ELF-1 (cell line): ENCODE measurements at regions not wholly inside any gene's neighbourhood (a gene's known extent, or its start where the extent isn't known, plus 50 kb on each side); places are given as distances from the start of the nearest gene placed in this dataset.
A peak's percentile ranks its signal among the peaks of the same experiment; 100 is the strongest.
"Not testable (repeated sequence)": the region's sequence is repeated elsewhere in the genome, so short reads cannot be mapped to it uniquely, and the experiment has no call there.

Source experiments
- DNase-seq: peaks from one replicate; pipeline ENCODE4 v3.0.0-alpha.2; 2016; ENCODE audit warnings: low read depth, low spot score

DNA sequence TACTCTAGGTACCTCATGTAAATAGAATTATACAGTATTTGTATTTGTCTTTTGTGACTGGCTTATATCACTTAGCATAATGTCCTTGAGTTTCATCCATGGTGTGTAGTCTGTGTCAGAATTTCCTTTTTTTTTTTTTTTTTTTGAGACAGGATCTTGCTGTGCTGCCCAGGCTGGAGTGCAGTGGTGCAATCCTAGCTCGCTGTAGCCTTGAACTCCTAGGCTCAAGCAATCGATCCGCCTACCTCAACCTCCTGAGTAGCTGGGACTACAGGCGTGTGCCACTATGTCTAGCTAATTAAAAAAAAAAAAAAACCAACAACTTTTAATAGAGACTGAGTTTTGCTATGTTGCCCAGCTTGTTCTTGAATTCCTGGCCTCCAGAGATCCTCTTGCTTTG lies 89.8 kb upstream of the PODXL start:
- DNase-seq = no peak

DNA sequence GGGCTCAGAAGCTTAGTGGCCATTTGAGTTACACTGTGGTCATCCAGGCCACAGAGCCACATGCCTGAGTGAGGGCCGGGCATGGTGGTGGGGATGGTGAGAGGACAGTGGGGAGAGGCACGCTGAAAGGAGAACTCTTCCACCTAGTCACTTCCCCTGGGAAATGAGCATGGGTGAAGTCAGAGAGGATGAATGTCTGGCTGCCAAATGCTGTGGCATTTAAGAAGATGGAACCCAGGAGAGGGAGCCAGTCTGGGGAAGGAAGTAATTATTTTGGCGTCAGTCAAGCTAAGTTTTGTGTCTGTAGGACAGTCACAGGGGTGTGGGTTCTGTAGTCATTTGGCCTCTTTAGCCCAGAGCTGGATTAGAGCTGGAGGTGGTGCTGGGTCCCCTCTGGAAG lies 86.0 kb upstream of the PODXL start:
- no peak for DNase-seq

DNA sequence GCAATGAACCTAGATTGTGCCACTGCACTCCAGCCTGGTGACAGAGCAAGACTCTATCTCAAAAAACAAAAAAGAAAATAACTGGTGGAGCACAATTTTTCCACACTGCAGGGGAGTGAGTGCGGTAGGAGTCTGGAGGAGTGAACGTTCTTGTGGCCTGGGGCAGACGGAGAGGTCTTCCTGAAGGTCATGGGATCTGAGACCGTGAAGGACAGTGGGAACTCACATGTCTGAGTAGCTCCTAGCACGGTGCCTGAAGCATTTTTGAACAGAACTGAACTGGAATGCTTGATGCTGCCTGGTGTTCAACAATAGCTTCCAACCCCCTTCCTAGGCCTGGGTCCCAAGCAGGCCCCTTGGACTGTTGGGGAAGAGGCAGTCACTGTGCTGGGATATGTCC lies 84.3 kb upstream of the PODXL start:
- peak; percentile 48 for DNase-seq

DNA sequence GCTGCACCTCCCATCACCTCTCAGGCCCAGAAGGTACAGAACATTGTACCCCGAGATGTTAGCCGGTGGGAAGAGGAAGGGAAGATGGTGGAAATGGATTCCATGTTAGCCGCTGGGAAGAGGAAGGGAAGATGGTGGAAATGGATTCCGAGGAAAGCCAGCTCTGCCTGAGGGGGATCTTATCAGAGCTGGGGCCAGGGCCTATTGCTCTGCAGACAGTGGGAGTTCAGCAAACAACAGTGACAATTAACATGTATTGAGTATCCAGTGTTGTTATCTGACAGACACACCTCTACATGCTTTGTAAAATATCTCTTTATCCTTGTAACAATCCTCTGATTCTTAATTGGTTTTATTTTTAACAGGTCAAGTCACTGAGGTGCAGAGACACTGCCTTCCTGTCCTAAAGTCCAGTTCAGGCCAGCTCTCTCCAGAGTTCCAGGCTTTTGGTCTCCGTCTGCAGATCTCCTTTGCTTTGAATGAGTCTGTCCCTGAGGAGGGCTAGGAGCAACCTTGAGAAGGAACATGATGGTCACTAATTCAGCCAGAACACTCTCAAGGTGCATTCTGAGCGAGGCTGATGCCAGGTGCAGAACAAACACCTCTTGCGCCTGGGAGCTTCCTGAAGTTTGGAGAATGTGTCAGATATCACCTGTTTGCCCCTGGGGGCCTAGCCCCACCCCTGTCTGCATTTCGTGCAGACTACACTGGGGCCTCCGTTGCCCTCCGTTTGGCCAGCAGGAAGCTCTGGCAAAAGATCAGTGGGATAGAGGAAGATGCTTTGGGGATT lies 82.4 kb upstream of the PODXL start:
- peak; percentile 82 for DNase-seq

DNA sequence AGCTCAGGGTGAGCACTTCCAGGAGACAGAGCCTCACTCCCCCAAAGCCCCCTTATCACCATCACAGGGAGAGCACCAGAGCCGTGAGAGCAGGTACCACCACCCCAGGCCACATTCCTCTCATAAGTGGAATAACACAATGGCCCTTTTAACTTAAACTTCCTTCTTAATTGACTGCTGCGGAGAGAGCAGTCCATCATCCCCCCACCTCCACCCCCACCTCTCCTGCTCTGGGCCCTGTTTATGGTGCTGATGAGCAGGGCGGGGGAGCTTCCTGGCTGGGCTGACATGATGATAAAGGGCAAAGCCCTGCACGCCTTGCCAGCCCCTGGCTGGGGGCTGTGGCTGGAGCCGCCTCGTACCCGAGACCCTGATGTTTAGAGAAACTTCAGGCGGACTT lies 81.4 kb upstream of the PODXL start:
- DNase-seq = peak; percentile 95

DNA sequence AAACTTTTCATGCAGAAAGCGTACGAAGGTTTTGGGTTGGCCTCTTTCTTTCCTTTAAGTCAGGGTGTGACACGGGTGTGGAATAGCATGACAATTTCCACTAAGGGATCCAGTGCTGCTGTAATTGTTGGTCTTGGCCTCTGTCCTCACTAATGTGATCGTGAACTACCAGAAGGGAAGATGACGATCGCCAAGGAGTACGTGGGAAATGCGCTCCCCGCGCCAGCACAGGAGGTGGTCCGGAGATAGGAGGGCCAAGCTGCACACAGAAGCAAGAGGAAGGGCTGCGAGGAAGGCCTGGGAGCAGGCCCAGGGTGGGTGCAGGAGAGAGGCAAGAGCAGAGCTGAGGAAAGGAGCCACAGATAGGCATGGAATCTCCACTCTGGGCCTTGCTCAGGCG lies 79.7 kb upstream of the PODXL start:
- DNase-seq = no peak

DNA sequence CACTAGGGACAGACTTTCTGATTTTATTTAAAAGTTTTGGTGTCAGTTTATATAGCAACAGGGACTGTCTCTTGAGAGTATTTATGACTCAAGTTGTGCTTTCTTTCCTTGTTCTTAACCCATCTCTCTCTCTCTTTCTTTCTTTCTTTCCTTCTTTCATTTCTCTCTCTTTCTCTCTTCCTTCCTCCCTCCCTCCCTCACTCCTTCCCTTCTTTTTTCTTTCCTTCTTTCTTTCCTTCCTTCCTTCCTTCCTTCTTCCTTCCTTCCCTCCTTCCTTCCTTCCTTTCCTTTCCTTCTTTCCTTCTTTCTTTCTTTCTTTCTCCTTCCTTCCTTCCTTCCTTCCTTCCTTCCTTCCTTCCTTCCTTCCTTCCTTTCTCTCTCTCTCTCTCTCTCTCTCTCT lies 77.8 kb upstream of the PODXL start:
- DNase-seq = not testable (repeated sequence)

DNA sequence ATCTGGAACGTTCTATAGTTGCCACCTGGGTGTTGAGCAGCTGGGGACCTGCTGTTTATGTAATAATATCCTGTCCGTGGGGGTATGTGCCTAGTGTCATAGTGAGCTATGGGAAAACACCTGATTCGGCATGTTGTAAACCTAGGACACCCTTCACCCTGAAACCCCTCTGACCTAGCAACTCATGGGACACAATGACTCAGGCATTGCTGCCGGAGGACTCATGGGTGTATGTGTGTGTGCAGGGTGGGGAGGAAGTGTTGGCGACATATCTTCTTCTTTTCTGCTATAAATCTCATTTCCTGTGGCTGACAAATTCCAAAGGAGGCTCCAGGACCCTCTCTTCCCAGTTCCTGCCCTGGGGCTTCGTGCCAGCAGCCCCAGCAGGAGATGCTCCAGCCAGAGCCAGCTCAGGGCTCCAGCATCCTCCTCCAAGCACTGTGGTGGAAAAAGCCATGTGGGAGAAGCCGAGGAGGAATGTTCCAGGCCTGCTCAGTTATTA lies 77.0 kb upstream of the PODXL start:
- DNase-seq = peak; percentile 46

DNA sequence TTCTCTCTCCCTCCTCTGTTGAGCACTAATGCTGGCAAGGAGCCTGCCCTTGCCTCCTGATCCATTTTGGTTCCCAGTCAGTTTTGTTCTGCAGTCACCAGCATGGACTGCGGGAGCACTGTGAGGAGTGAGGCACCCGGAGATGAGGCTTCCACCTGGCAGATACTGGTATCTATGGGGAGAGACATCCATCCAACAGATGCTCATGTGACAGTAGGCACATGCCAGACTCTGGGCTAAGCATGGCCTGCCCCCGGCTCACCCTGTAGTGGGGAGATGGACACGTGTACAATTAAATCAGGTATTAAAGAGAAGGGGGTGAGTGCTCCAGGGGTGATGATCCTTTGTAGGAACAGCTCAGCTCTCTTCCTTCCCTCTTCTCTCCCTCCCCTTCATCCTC lies 74.0 kb upstream of the PODXL start:
- DNase-seq = no peak

DNA sequence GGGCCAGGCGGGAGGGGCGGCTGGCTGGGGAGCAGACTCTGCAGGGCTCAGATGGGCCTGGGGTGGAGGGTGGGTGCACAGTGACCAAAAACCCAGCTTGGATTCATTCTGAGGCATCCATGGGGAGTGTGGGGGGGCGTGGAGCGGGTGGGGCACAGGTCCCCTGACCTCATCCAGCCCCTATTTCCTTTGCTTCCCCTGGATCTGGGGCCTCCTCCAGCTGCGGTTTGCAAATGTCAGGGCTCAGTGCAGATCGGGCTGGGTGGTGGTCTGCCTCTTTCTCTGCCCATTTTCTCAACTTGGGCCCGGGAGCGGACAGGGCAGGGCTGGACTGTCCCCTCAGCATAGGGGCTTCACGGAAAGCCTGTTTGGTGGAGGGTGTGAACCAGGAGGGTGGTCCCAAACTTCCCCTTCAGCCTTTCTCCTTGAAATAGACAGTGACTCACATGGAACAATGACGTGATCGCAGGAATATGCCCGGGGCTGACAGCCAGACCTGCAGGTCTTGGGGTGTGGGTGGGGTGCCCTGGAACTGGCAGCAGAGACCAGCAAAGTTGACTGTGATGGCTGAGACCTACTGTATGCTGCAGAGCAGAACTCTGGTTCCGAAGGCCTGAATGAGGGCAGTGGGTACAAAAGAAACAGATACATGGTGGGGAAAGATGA lies 72.9 kb upstream of the PODXL start:
- no peak for DNase-seq

DNA sequence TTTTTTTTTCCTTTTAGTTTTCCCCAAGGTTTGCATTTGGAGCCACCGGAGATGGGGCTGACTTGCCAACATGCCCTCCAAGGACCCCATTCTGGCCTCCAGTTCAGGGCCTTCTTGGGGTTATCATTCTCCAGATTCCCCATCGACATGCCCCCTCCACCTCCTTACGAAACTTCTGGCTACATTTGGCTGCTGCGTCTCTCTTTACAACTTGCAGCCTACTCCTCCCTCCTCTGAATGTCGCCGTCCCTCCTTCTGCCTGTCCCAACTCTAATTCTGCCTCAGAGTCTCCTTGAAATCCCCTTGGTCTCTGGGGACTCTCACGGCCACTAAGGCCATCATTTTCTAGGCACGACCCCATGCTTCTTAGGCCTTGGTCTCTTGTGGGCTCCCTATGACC lies 72.2 kb upstream of the PODXL start:
- no peak for DNase-seq

DNA sequence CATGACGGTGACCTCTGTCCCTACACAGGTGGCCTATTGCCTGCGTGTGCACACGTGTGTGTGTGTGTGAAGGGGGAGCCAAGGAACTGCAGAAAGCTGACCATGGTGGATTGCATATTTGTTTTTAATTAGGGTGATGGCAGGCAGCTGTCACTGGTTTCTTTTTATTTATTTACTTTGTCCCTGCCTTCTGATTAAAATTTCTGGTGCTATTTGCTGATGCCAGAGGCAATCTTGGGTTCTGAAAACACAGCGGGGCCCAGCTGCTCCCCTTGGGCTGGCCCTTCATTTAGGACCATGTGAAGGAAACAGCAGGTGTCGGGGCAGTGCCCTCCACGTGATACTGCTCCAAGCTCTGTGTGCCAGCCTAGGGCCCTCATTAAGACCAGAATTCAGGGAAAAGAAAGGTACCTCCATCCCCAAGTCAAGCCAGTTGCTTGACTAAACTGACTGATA lies 71.3 kb upstream of the PODXL start:
- DNase-seq = no peak

DNA sequence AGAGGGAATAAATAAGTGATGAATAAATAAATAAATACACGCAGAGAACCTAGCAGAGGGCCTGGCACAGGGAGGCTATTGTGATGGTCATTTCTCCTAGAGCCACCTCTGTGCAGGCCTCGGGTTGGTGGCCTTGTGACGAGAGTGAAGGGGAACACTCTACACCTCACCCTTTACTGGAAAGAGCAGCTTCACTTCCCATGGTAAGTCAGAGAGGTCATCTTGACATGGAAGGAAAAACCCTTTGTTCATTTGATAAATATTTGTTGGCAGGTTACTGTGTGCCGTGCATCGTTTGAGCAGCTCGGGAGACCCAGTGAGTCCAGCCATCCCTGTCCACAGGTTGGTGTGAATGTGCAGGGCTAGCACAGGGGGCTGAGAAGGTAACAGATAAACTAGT lies 70.2 kb upstream of the PODXL start:
- no peak for DNase-seq

DNA sequence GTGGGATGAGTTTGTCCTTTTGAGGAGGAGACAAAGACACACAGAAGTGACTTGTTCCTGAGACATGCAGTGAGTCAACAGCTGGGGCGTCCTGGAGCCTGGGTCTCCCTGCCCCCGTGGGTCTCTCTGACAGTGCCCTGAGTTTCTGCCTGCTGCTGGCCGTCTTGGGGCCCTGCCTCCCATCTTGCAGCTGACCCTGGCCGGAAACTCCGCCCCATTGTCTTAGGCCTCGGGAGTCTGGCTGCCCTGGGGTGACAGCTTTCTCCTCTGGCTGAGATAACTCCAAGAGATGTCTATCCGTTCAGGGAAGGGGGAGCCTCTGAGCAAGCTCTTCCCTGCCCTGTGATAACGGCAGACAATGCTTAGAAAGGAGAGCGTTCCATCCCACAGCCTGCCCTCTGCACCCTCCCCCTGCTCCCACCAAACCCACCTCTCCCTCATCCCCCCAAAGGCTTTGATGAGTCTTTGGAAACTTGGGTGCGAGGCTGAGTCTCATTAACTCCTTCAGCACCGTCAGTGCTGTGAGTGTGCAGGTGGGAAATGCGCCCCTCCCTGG lies 69.5 kb upstream of the PODXL start:
- DNase-seq = peak; percentile 94

DNA sequence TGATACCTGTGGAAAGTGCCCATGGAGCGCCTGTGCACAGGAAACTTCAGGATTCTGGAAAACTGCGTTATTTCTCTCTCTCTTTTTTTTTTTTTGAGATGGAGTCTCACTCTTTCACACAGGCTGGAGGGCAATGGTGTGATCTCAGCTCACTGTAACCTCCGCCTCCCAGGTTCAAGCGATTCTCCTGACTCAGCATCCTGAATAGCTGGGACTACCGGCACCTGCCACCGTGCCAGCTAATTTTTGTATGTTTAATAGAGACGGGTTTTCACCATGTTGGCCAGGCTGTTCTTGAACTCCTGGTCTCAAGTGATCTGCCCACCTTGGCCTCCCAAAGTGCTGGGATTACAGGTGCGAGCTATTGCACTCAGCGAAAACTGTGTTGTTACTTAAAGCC lies 68.9 kb upstream of the PODXL start:
- DNase-seq = not testable (repeated sequence)

DNA sequence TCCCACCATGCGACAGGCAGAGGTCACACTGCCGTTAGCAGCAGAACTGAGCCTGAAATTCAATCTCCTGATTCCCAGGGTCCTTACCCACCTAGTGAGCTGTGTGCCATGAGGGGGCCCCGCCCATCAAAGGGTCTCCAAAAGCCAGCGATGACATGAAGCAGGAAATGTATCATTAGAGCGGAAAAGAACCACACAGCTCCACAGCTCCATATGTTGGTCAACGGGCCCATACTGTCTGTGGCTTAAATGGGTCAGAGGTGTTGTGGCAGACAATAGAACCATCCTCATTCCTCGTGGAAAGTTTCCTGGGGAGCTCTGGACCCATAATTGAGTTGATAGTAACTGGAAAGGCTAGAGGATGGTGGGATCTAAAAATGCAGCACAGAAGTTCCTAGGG lies 68.1 kb upstream of the PODXL start:
- DNase-seq = no peak

DNA sequence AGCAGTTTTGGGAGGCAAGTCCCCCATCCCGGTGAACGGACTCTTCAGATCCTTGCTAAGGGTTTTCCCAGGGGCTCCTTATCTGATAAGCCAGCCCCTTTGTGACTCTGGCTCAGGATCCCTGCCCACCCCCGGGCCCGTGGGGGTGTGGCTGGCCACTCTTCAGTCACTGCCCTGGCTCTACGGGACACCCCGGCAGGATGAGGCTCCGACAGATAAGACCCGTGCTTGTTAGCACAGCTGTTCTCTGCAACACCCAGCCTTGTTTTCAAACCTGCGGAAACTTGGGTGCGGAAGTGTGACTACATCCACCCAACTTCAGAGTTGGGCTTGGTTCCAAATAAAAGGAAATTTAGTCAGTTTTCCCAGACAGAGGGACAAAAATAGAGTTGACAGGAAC lies 66.7 kb upstream of the PODXL start:
- peak; percentile 50 for DNase-seq

DNA sequence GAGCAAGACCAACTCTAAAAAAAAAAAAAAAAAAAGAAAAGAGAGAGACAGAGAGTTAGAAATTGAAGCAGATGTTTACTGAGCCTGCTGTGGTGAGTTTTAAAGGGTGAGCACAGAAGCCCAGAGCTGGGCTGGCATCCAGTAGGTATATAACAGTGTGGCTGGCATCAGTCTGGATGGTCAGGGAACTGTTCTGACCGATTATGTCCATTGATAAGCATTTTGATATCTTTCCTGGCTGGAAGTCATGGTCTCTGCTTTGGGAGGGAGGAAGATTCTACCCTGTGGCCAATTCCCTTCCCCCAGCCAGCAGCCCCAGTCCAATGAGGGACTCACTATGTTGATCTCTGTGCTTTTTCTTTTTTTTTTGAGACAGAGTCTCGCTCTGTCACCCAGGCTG lies 65.2 kb upstream of the PODXL start:
- no peak for DNase-seq

DNA sequence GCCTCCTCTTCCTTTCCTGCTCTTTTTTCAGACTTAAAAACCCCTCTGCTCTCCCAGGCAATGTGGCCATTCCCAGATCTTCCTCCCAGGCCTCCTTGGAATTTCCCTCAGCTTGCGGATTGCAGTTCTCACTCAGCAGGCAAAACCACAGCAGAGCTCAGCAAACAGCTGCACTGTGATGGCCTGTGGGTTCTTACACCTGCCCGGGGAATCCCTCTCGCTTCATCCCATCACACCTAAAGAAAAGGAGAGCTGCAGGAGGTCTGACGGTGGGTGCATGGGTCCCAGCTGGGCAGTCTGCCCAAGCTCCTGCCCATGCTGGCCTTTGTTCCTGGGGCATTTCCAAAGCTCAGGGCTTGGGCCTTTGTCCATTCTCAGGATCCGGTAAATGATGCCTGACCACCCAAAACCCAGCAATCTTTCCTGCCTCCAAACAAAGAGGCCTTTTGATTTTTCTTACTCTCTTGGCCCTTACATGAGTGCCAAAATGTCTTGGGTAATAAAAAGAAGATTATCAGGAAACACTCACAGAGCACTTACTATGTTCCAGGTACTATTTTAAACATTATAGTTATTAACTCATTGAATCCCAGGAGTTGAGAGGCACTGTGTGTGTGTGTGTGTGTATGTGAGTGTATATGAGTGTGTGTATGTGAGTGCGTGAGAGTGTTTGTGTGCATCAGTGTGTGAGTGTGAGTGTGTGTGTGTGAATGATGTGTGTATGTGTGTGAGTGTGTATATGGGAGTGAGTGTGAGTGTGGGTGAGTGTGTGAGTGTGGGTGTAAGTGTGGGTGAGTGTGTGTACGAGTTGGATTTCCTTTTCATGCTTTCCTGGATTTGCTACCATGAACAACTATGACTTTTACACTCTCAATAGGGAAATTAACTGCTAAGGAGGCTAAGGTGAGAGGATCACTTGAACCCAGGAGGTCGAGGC lies 64.5 kb upstream of the PODXL start:
- DNase-seq = peak; percentile 76

DNA sequence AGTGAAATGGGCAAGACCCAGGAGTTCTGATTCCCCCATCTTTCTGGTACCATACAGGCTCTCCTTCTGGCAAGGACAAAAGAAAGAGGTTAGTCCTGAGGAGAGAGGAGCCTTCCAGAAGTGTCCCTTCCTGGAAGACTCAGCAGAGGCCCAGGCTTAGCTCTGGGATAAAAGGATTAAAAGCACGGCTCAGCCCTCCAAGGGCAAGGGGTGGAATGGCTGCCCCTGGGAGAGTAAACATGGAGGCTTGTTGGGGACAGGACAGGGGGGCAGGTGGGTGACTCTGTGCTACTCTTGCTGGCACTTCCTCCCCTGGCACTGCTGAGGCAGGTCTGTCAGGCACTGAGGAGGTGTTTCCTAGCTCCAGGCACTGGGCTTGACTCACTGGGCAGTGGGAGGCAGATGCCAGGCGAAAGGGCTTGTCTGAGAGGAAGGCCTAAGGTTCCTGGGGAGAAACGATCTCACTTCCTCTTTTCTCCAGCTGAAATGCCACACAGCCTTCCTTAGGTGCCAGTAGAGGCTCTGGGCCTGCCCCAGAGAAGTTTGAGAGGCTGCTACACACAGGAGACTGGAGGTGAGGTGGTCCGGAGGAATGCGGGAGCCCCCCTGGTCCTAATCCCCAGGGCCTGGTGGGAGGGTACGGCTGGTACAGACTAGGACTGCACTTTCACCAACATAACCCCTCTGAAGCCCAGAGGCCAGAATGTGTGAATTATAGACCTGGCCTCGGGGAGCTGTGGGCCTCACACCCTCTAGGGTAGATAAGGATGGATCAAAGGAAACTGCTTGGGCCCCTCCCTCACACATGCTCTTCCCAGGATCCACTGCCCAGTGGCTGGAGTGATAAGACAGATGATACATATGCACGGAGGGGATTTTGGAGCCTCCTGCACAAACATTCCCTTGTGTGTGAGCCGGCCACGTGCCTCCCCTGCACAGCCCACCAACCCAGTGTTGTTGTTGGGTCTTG lies 63.2 kb upstream of the PODXL start:
- DNase-seq = peak; percentile 91

DNA sequence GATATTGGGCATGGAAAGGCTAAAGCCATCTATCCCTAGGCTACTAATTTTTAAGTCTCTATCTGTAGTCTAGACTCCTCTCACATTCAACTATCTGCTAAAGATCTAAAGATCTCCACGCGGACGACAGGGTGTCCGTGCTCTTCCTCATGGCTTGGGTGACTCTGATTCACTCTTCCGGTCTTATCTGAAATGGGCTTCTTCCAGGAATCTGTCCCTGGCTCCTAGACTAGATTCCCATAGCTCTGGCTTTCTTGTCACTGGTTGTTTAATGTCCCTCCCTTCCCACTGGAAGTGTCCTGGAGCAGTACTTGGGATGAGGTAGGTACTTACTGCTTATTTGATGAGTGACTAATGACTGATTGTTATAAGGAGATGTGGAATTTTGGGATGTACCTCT lies 62.0 kb upstream of the PODXL start:
- peak; percentile 47 for DNase-seq
